Peyer's patch (tissue), 4 donors: ENCODE measurements at regions not wholly inside any gene's neighbourhood (a gene's known extent, or its start where the extent isn't known, plus 50 kb on each side); places are given as distances from the start of the nearest gene placed in this dataset.

Experiments used
- DNase-seq, 3 donors: peaks; one replicate each; pipeline ENCODE4 v3.0.0-alpha.2; 2017 to 2019
- H3K27ac ChIP-seq, 4 donors: fragments of 200-600 bp; sonication (generic); one replicate each; pipeline ENCODE4 v1.5.1; 2016 to 2019
- H3K27me3 ChIP-seq, 2 donors: fragments of 200-600 bp; sonication (generic); one replicate each; pipeline ENCODE4 v1.5.1; 2019
- H3K36me3 ChIP-seq, 3 donors: fragments of 200-600 bp; sonication (generic); one replicate each; pipeline ENCODE4 v1.5.1; 2016 to 2019
- H3K4me1 ChIP-seq, 4 donors: fragments of 200-600 bp; sonication (generic); one replicate each; pipeline ENCODE4 v1.5.1; 2016 to 2019
- H3K4me3 ChIP-seq, 4 donors: fragments of 200-600 bp; sonication (generic); 1 replicate in 3 of 4; 2 replicates in 1 of 4; pipeline ENCODE4 v1.5.1; 2016 to 2019; ENCODE audit warnings: mild to moderate bottlenecking in 1 of 4
- H3K9me3 ChIP-seq, 4 donors: fragments of 200-600 bp; sonication (generic); one replicate each; pipeline ENCODE4 v1.5.1; 2016 to 2019; ENCODE audit warnings: mild to moderate bottlenecking in 1 of 4
- POLR2A ChIP-seq, 2 donors: fragments of 450-650 bp; IDR thresholded peaks; one replicate each; pipeline ENCODE4 v1.5.1; 2017; ENCODE audit warnings: antibody characterized with exemption in 2 of 2, mild to moderate bottlenecking in 2 of 2, moderate library complexity in 2 of 2
- TF ChIP-seq, protein P1 (sequence below), 6 experiments: fragments of 450-650 bp in 4 of 6; fragments of 200-600 bp in 2 of 6; sonication (generic) in 1 of 6; IDR thresholded peaks; one replicate each; pipeline ENCODE4 v1.5.1; 2017 to 2019; ENCODE audit warnings: antibody characterized with exemption in 6 of 6, mild to moderate bottlenecking in 3 of 6, moderate library complexity in 1 of 6

DNA sequence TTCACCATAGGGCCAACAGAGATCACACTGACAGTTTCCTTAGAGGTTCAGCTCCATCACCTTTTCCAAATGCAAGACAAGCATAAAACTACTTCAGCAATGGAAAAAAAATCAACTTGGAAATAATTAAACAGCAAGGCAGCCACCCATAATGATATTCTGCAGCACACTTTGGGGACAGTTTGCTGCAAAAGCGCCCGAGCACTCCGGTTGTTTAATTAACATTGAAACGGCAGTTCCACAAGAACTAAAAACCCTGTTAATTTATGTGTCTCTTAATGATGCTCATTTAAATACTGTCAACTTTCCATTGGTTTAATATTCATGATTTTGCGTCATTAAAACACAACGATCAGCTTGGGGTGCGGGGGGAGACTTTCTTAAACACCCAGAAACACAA lies 153.2 kb downstream of the ELAVL4 start:
- no peak for TF ChIP-seq POLR2A (IDR thresholded peaks at IDR 0.05)
- TF ChIP-seq, protein P1, sequence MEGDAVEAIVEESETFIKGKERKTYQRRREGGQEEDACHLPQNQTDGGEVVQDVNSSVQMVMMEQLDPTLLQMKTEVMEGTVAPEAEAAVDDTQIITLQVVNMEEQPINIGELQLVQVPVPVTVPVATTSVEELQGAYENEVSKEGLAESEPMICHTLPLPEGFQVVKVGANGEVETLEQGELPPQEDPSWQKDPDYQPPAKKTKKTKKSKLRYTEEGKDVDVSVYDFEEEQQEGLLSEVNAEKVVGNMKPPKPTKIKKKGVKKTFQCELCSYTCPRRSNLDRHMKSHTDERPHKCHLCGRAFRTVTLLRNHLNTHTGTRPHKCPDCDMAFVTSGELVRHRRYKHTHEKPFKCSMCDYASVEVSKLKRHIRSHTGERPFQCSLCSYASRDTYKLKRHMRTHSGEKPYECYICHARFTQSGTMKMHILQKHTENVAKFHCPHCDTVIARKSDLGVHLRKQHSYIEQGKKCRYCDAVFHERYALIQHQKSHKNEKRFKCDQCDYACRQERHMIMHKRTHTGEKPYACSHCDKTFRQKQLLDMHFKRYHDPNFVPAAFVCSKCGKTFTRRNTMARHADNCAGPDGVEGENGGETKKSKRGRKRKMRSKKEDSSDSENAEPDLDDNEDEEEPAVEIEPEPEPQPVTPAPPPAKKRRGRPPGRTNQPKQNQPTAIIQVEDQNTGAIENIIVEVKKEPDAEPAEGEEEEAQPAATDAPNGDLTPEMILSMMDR (IDR thresholded peaks at IDR 0.05) = no peak
- Histone ChIP-seq H3K4me1 (no peaks in the 10 kb centered on the region), H3K4me3 (no peak overlapping the region), H3K27me3 (no peaks in the 10 kb centered on the region), H3K36me3 (no peaks in the 10 kb centered on the region), H3K9me3 (no peaks in the 10 kb centered on the region), H3K27ac (no peak overlapping the region)
- DNase-seq = no peak

DNA sequence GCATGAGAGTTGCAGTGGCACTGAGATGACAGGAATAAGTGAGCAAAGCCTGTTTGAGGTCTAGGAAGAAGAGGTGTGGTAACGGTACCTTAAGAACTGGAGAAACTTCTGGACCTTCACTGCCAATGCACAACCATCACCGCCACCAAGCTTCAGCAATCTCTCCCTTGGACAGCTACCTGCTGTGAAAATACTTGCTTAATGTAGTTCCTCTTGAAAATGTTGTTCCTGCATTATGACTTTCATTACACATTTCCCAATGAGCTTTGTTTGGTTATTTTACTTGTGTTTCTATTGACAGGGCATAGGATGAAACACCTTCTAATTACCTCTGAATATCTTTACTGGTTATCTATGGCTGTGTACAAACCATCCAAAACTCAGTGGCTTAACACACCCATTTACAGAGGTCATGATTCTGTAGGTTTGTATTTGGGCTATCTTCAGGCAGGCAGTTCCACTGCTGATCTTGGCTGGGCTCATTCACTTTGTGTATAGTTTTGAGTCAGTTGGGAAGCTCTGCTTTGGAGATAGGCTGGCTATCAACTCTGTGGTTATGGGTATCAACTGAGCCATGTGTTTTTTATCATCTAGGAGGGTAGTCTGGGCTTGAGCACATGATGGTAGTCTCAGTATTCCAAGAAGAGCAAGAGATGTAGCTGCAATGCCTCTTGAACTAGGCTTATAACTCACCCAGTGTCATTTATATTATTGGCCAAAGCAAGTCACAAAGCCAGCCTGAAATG lies 149.4 kb downstream of the ELAVL4 start:
- H3K9me3 ChIP-seq = no peaks in the 10 kb centered on the region
- H3K27me3 ChIP-seq = no peaks in the 10 kb centered on the region
- TF ChIP-seq, protein P1 (IDR thresholded peaks at IDR 0.05) = no peak
- no peak for TF ChIP-seq POLR2A (IDR thresholded peaks at IDR 0.05)
- H3K27ac ChIP-seq = no peak overlapping the region
- H3K36me3 ChIP-seq = no peaks in the 10 kb centered on the region
- DNase-seq = no peak
- no peak overlapping the region for H3K4me3 ChIP-seq
- H3K4me1 ChIP-seq = no peaks in the 10 kb centered on the region

DNA sequence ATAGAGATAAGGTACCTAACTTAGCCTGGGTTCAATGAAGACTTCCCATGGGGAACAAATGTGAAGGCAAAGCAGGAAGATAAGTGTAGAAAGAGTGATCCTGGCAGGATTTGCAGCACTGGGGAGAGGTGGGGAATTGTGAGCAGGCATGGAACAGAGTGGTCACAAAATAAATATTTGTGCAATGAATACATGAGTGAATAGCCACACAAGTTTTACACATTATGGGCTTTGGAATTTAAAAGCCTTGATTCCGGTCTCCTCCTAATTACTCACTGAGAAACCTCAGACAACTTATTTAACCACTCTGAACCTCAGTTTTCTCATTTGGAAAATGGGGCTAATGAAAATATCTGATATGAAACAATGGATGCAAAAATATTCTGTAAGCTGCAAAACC lies 148.3 kb downstream of the ELAVL4 start:
- no peak for DNase-seq
- H3K36me3 ChIP-seq = no peaks in the 10 kb centered on the region
- no peaks in the 10 kb centered on the region for H3K4me1 ChIP-seq
- H3K27me3 ChIP-seq = no peaks in the 10 kb centered on the region
- H3K27ac ChIP-seq = no peak overlapping the region
- TF ChIP-seq POLR2A (IDR thresholded peaks at IDR 0.05) = no peak
- TF ChIP-seq, protein P1 (IDR thresholded peaks at IDR 0.05) = no peak
- no peaks in the 10 kb centered on the region for H3K9me3 ChIP-seq
- H3K4me3 ChIP-seq = no peak overlapping the region
